GM13976 (cell line): ENCODE measurements at regions not wholly inside any gene's neighbourhood (a gene's known extent, or its start where the extent isn't known, plus 50 kb on each side); places are given as distances from the start of the nearest gene placed in this dataset.

Experiments used
- DNase-seq: peaks from one replicate; pipeline ENCODE4 v3.0.0; 2012; ENCODE audit warnings: low spot score
- CTCF ChIP-seq: IDR thresholded peaks from 2 replicates; pipeline ENCODE4 v1.5.1; 2012; ENCODE audit warnings: borderline replicate concordance, mild to moderate bottlenecking; ENCODE audit not compliant: insufficient read depth; ENCODE audit errors: extremely low read depth, missing control alignments, control extremely low read depth
- in situ Hi-C: fragments of 300-500 bp; cut with MboI; formaldehyde crosslinking; loops from one replicate; pipeline ENCODE4 v1.12.0; 2022; ENCODE audit warnings: low sequenced_read_pairs, mixed read lengths, inconsistent platforms; ENCODE audit not compliant: unreplicated experiment

DNA sequence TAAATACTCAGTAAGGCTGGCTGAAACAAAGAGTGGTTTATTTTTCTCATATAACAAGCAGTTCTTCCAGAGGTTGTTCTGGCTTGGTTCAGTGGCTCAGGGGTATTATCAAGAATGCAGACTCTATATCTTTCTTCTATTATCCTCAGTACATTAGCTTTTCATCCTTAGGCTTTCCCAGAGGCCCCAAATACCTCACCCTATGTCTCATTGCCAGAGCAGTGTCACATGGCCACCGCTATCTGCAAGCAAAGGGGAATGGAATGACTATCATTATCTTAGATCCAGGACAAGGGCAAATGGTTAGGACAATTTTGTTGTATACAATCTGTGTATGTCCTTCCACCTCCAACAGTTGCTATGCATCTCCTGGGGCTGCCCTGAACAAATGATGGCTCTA is 69.0 kb upstream of the SNX2 start:
- in situ Hi-C loops, result no loop called here
- TF ChIP-seq CTCF, result no peak
- no peak for DNase-seq

DNA sequence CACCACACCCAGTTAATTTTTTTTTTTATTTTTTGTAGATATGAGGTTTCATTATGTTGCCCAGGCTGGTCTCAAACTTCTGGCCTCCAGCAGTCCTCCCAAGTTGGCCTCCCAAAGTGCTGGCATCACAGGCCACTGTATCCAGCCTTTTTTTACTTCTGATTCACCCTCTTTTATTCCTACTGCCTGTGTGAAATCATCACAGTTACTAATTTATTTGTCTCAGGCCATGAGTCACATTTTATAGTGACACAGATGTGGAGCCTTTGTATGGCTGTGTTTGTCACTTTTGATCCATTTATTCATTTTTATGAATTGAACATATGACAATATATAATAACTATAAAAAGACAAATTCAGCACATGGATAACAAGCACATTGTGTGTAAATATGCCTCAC is 67.1 kb upstream of the SNX2 start:
- in situ Hi-C loops, result no loop called here

DNA sequence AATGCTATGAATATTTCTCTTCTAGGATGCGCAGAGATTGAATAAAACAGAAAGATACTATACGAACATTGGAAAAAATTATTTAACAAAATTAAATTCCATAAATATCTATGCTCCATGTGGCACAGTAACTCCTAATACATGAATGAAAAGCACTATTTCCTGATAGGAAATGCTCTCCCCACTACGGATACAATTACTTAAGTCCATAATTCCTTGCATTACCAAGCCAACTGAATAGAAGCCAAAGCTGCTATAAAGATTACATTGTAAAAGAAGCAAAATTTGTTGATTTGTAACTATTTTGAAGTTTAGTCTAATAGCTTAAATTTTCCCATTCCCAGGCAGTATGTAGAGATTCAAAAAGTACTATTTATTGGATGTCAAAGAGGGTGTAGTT is 61.8 kb upstream of the SNX2 start:
- DNase-seq, result no peak
- in situ Hi-C loops, result no loop called here
- TF ChIP-seq CTCF, result no peak

More for the DNA sequence above, 67.1 kb upstream of the SNX2 start:
- TF ChIP-seq CTCF, result no peak
- DNase-seq, result no peak

- no peak for TF ChIP-seq CTCF
- in situ Hi-C loops, result no loop called here
- DNase-seq, result no peak
These were observed 59.8 kb upstream of the SNX2 start for GRCh38 chr5:122715095-122715494.

DNA sequence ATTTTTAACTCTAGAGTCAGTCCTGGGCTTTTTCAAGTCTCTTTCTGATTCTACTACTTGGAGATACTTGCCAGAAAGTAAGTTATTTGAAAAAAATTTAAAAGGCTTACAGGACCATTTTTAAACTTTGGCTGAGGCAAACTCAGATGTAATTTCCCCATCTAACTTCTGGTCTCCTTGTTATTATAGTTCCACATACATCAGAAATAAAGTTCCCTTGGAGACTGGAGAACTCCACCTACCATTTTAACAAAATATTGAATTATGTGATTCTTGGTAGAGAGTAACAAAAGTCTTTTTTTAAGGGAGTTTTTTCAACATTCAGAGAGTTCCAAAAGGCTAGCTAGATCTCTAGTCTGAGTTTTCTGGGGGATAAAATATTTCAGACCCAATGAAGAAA is 56.3 kb upstream of the SNX2 start:
- in situ Hi-C loops, result no loop called here

GRCh38 chr5:122719991-122720746 is 54.7 kb upstream of the SNX2 start:
- TF ChIP-seq CTCF, result no peak
- in situ Hi-C loops, result no loop called here
- DNase-seq, result no peak

More for the DNA sequence above, 56.3 kb upstream of the SNX2 start:
- TF ChIP-seq CTCF, result no peak
- no peak for DNase-seq

DNA sequence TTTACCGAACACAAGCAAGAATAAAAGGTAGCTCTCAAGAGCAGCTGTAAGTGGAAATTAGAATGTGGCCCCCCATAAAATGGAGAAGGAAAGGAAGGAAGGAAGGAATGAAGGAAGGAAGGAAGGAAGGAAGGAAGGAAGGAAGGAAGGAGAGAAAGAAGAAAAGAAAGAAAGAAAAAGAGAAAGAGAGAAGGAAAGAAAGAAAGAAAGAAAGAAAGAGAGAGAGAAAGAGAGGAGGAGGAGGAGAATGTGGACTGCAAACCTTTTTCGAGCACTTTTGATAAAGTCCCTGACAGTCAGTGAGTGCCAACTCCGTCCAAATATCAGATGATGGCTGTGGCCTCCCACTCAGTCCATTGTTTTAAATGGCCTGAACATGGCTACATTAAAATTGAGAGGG is 53.8 kb upstream of the SNX2 start:
- no peak for TF ChIP-seq CTCF
- DNase-seq, result no peak
- in situ Hi-C loops, result no loop called here
